Testis (tissue), 2 donors: ENCODE measurements at regions not wholly inside any gene's neighbourhood (a gene's known extent, or its start where the extent isn't known, plus 50 kb on each side); places are given as distances from the start of the nearest gene placed in this dataset.

Experiments
- CTCF ChIP-seq, 3 experiments: fragments of 450-650 bp in 2 of 3; fragments of 200-600 bp in 1 of 3; sonication (generic) in 1 of 3; IDR thresholded peaks; one replicate each; pipeline ENCODE4 v1.5.1; 2016 to 2019; ENCODE audit warnings: antibody characterized with exemption in 3 of 3, mild to moderate bottlenecking in 2 of 3, moderate library complexity in 1 of 3
- POLR2A ChIP-seq: fragments of 450-650 bp; IDR thresholded peaks from one replicate; pipeline ENCODE4 v1.6.1; 2017; ENCODE audit warnings: antibody characterized with exemption, mild to moderate bottlenecking, moderate library complexity

GRCh38 chr15:38954090-38954489, 389.5 kb upstream of the RASGRP1 start:
- TF ChIP-seq CTCF (IDR thresholded peaks at IDR 0.05) (no peak), POLR2A (no peak)
